Retina (tissue), 1 donor: ENCODE measurements at regions not wholly inside any gene's neighbourhood (a gene's known extent, or its start where the extent isn't known, plus 50 kb on each side); places are given as distances from the start of the nearest gene placed in this dataset.
A peak's percentile ranks its signal among the peaks of the same experiment; 100 is the strongest.
"Not testable (repeated sequence)": the region's sequence is repeated elsewhere in the genome, so short reads cannot be mapped to it uniquely, and the experiment has no call there.

Experiments
- DNase-seq: peaks from one replicate; pipeline ENCODE4 v3.0.0-alpha.2; 2016

GRCh38 chr4:11116940-11117339, 311.8 kb downstream of the HS3ST1 start:
- DNase-seq: no peak

DNA sequence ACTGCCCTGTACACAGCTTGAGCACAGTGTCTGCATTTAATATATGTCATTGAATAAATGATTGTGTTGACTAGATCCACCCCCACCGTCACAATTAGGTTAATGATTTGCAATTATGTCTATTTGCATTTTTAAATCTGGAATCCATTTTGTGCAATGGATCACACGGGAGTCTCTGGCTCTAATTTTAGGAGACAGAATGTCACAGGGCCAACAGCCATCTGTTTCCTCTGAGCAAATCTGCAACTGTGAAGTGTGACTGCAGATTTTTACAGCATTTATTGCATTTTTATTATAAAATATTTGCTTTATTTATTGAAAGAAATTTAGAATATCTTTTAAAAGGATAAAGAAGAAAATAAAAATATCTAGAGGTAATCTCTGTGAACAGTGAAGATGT, 316.8 kb downstream of the HS3ST1 start:
- no peak for DNase-seq

GRCh38 chr4:11111370-11111769, 317.3 kb downstream of the HS3ST1 start:
- no peak for DNase-seq

GRCh38 chr4:11106759-11107158, 321.9 kb downstream of the HS3ST1 start:
- DNase-seq: no peak

- DNase-seq: no peak
These were observed 322.5 kb downstream of the HS3ST1 start for GRCh38 chr4:11106190-11106589.

DNA sequence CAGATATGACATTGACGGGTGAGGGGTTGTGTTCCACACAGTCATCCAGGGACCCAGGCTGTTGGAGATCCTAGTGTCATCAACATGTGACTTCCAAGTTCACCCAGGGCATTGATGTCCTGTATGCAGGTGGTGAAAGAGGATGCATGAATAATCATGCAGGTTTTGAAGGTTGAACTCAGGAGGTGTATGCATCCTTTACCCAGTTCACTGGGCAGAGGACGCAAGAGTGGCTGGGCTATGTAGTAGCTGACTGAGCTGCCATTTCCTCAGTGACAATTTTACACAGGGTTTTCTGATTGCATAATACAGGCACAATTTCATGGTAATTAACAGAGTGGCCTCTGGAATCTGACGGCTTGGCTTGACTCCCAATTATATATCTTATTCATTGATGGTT, 323.0 kb downstream of the HS3ST1 start:
- no peak for DNase-seq

DNA sequence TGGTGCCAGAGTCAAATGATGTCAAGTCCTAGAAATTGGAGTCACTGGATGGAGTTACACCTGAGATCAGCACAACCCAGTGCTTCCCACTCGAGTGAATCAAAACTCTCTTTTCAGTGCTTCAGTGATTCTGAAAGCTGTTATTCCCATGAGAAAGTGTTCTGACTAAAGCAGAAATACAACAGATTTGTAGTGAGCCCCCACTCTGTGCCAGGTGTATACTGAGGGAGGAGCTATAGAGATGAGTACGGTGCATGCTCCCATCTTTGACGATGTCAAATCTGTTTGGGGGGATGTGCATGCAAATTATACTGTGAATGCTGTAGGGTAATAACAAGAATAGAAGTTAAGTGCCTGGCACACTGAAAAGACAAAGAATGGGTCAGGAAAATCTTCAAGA, 330.2 kb downstream of the HS3ST1 start:
- no peak for DNase-seq

DNA sequence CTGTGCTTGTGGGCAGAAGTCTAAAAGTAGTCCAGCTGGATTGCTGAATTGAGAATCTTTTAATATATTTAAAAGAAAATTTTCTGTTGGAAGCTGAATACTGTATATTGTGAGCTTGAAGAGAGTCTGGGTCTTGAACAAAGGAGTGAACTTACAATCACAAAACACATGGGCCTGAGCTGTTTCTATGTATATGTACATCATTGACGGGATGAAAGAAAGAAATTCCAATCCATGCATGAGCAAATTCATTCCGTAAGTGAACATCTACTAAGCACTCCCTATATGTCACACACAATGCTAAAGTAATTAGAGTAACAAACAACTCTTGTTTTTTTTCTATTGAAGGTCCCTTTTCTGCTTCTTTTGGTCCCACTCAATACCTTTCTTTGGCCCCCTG, 331.0 kb downstream of the HS3ST1 start:
- no peak for DNase-seq

- DNase-seq: no peak
These were observed 347.7 kb downstream of the HS3ST1 start for GRCh38 chr4:11081006-11081405.

DNA sequence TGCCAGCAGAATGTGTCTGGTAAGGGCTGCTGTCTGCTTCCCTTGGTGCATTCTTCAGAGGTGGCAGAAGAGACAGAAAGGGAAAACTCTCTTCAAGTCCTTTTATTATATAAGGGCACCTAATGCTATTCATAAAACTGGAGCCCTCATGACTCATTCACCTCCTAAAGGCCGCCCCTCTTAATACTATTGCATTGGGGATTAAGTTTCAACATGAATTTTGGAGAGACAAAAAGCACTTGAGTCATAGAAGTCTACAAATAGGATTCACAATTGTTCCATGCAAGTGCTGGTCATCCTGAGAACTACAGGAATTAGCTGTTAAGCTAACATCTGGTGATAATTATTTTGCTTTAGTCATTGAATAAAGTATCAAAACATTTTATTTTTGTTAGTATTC, 349.5 kb downstream of the HS3ST1 start:
- no peak for DNase-seq

- no peak for DNase-seq
These were observed 354.0 kb downstream of the HS3ST1 start for GRCh38 chr4:11074581-11075241.

GRCh38 chr4:11073621-11074051, 355.1 kb downstream of the HS3ST1 start:
- DNase-seq: no peak

GRCh38 chr4:11072999-11073398, 355.7 kb downstream of the HS3ST1 start:
- no peak for DNase-seq

DNA sequence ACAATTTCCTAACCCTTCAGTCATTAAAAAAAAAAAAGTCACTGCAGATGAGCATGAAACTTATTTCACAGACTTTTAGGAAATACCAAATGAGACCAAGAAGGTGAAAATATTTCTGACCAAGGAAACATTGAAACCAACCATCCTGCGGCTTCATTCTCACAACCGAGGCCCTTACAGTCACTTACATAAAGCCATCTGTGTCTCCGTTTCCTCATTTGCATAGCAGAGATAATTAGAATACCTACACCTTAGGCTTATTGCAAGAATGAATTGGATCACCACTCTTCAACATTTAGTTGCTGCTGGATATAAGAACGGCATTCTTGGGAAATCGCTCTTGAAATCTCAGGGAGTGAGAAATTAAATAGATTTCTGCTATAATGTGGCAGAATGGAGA, 356.2 kb downstream of the HS3ST1 start:
- DNase-seq: no peak

DNA sequence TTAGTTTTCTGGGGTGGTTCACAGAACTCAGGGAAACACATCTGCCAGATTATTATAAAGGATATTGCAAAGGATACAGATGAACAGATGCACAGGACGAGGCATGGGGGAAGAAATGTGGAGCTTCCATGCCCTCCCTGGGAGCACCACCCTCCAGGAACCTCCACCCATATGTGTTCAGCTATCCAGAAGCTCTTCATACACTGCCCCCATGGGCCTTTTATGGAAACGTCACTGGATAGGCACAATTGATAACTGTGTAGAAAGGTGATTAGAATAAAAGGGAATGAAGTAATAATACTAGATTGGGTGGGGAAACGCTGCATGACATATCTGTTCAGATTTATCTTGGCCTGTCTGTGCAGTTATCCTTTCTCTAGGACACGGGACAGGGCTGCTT, 357.9 kb downstream of the HS3ST1 start:
- DNase-seq: no peak

DNA sequence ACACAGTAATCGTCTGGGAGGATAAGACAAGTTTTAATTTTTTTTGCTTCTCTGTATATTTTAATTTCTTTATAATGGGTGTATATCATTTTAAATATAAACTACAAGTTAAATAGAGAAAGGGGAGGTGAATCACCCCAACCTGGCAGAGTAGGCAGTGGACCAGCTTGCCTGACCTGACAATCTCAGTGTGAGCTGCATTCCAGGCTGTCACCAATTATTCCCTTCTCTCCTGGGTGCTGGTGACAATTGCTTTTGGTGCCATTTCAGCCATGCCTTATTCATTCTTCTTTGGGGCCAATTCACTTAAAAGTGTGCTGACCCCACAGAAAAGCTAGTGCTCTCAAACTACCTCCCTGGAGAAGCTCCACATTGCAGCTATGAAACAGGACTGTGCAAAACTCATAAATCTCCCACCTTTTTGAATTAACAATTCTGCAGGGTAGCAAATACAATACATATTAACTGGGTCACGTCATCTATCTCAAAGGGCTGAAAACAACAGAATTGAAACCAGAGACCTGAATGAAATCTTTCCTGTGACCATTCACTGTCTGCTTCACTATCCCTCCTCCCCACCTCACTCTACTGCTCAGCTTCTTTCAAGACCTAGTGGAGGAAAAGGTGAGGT, 359.0 kb downstream of the HS3ST1 start:
- peak; percentile 24 for DNase-seq

DNA sequence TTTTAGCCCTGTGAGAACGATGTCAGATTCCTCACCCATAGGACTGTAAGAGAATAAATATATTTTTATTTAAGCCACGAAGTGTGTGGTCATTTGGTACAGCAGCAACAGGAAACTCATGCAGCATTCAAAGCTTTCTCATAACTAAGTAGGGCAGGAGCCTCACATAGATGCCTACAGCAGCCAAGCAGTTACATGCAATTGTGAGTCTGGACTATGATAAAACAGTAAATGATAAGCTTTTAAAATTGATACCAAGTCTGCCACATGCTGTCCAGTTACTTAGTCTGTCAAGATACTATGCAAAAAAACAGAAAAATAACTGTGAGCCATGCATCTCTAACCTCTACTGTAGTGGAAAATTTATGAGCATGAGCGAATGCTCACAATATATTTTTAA, 359.6 kb downstream of the HS3ST1 start:
- peak; percentile 21 for DNase-seq

DNA sequence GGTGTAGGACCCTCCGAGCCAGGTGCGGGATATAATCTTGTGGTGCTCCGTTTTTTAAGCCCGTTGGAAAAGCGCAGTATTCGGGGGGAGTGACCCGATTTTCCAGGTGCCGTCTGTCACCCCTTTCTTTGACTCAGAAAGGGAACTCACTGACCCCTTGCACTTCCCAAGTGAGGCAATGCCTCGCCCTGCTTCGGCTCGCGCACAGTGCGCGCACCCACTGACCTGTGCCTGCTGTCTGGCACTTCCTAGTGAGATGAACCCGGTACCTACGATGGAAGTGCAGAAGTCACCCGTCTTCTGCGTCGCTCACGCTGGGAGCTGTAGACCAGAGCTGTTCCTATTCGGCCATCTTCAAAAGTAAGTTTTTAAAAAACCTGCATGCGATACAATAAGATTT, 362.1 kb downstream of the HS3ST1 start:
- not testable (repeated sequence) for DNase-seq

DNA sequence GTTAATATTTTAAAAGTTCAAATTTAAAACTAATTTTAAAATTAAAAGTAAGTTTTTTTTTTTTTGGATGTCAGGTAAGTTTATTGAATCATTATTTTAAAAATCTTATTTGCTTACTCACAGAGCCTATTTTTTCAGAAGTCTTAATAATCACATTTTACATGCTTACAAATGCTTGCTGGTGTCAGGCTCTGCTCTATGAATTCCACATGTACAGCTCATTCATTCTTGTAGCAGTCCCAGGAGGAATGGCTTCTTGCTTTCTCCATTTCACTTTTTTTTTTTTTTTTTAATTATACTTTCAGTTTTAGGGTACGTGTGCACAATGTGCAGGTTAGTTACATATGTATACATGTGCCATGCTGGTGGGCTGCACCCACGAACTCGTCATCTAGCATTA, 368.1 kb downstream of the HS3ST1 start:
- not testable (repeated sequence) for DNase-seq

DNA sequence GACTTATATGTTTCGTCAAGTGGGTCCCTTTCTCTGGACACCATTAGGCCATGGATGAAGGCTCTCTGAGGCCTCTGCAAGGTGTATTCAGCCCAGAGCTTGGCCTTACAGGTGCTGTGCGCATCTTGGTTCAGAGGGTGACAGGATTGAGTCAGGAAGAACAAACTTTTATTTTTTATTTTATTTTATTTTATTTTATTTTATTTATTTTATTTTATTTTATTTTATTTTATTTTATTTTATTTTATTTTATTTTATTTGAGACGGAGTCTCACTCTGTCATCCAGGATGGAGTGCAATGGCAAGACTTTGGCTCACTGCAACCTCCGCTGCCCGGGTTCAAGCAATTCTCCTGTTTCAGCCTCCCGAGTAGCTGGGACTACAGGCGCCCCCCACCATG, 370.4 kb upstream of the CLNK start:
- not testable (repeated sequence) for DNase-seq

DNA sequence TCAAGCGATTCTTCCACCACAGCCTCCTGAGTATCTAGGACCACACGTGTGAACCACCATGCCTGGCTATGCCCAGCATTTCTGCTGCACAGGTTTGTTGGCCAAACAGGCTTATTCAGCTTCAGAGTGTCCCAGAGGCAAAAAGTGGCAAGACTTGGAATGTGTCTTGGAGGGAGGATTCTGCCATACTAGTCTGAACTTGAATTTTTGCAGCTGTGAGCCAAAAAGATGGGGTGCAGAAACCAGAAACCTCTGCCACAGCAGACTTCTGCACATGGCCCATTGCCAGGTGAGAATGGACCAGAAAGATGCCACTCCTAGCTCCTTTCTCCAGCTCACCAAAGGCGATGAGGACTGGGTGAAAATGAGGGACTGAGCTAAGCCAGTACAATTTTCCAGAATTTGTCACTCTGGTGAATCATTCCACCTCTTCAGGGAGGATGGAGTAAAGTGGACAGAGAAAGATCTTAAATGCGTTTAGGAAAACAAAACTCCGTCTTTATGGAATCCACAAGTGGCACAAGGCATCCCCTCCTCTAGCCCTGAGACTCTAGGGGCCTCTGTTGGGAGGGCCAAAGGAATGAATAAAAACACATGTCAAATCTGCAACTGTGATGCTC, 369.1 kb upstream of the CLNK start:
- DNase-seq: no peak

GRCh38 chr4:11051181-11051580, 366.6 kb upstream of the CLNK start:
- no peak for DNase-seq

GRCh38 chr4:11050766-11051165, 366.2 kb upstream of the CLNK start:
- DNase-seq: no peak

DNA sequence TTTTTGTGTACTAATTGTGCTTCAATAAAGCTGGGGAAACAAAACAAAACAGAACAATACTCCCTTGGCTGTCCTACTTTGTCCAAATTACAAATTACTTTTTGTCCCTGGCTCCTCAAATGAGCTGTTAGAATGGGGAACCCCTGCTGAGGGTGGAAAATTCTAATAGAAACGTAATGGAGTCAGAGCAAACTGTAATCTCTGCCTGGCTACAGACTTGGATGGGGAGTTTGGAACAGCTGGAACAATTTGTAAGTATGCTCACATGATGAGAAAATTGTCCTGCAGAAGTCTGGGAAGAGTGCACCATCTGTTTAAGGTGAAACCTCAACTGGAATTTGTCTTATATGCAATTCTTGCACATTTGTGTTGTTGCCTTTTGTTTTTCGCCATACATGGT, 364.4 kb upstream of the CLNK start:
- DNase-seq: no peak

DNA sequence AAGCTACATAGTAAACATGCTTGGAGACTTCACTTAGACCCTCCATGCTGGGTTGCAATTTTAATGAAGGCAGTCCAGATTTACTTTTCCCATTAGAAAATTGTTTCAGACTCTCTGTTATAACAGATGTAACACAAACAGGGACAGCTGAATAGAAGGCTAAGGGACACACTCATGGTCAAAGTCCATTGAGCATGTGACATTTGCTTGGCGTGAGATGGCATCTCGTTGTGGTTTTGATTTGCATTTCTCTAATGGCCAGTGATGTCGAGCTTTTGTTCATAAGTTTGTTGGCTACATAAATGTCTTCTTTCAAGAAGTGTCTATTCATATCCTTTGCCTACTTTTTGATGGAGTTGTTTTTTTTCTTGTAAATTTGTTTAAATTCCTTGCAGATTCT, 358.2 kb upstream of the CLNK start:
- DNase-seq: no peak
